HG03097 (cell line): ENCODE measurements at regions not wholly inside any gene's neighbourhood (a gene's known extent, or its start where the extent isn't known, plus 50 kb on each side); places are given as distances from the start of the nearest gene placed in this dataset.

ENCODE experiments used
- ATAC-seq: cut with Tn5 transposase; IDR thresholded peaks from one replicate; pipeline ENCODE4 v1.9.1; 2021; ENCODE audit not compliant: unreplicated experiment, low FRiP score

DNA sequence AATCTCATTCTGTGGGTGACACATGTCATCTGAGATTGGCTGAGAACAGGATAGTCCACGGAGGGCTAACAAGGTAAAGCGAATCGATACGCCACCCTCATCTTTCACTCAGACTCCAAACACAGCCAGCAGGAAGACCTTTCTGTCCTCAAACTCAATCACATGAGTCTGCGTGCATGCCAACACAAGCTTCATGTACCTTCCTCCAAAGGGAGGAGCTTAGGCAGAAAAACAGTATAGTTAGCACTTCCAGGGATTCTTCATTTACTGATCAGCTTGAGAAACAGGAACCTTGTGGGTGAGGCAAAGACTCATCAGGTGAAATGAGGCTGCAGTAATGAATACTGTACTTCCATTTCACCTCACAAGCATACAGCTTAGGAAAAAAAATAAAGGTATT, 767.1 kb upstream of the API5 start:
- no peak for ATAC-seq

DNA sequence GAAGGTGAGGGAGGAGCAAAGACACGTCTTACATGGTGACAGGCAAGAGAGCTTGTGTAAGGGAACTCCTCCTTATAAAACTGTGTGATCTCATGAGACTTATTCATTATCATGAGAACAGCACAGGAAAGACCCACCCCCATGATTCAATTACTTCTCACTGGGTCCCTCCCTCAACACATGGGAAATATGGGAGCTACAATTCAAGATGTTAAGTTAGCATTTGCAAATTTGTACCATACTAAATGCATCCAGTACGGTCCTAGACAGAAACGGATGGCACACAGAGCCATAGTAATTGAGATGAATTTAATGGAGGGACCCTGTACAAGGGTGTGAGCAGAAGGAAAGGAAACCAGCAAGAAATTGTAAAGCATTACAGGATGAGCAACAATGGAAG, 765.8 kb upstream of the API5 start:
- ATAC-seq, result no peak

DNA sequence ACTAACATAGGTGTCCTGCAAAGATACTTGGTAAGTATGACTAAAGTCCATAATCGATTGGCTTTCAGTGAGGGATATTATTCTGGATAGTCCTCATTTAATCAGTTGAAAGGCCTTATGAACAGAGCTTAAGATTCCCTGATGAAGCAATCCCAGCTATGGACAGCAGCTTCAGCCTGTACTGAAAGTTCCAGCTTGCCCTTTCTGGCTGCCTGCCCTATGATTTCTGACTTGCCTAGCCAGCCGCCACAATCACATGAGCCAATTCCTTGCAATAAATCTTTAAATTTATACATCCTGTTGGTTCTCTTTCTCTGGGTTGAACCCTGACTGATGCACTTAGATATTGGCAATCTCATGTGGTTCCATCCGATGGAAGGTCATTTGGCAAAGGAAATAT, 759.0 kb upstream of the API5 start:
- ATAC-seq, result no peak

DNA sequence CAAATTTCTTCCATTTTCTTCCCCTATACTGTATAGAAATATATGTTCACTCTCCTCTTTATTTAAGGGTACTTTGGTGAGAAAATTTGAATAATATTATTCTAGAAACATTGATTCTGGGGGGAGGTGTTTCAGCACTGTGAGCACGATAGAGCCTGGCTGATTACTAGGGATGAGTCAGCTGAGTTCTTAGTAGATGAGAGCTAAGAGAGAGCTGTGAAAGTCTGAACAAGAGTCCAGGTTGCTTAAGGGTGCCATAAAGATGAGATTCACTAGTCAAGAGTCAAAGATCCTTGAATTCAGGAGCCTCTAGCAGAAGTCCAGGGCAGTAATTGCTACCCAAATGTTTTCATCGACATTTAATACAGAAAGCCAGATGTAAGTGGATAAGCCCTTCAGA, 756.6 kb upstream of the API5 start:
- ATAC-seq, result no peak

DNA sequence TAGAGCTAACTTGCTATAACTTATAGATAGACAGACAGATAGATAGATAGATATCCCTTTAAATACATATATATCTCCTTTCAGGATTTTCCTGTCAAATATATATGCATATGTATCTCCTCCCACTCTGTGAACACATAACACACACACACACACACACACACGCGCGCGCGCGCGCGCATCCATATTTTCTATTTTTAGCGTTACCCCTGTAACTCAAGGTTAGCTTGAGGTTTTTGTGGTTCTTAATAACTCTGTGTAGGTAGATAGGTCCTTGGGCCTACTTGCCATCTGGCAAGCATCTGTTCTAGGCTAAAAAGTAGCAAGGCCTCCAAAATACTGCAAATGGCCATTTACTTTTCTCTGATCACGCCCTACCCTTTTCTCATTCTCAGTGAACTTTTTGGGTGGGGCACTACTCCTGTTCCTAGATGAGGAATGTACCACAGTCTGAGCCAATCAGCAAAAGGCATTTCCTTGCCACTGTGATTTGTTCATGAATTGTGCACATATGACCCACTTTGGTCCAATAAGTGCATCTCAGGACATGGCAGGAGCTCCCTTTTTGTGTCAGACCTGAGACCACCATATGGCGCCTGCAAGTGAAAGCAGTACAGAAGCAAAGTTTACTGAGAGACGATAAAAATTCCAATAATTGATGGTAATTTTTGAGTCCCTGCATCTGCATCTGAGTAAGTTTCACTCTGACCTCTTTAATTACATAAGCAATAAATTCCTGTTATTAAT, 740.5 kb upstream of the API5 start:
- ATAC-seq, result no peak

DNA sequence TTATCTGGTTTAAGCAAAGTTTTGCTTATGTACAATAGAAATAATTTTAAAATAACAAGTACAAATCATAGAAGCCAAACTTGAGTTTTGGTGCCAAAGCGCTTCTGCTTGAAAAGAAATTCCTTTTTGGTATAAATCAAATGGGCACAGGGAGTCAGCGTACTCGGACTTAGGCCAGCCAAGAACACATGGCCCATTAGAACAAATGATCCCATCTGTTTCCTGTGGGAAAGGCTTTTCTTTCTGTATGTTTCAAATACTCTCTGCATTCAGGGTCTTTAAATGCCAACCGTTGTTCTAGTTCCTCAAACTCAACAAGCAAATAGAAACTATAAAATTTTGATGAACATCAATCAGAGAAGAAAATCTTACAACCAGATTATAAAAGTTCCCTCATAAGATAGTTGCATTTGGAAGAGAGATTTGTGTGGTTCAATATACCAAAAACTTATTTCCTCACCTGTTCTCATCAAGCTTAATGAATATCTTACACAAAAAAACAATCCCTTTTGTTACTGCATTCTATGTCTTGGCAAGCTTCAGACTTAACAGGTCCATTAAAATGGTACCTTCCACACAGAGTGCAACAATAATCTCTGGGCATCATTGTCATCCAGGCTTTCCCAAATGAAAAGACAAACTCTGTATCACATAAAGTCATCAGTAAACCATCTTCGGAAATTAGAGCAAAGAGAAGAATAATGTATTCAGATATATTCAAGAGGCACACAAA, 739.8 kb upstream of the API5 start:
- ATAC-seq, result no peak

DNA sequence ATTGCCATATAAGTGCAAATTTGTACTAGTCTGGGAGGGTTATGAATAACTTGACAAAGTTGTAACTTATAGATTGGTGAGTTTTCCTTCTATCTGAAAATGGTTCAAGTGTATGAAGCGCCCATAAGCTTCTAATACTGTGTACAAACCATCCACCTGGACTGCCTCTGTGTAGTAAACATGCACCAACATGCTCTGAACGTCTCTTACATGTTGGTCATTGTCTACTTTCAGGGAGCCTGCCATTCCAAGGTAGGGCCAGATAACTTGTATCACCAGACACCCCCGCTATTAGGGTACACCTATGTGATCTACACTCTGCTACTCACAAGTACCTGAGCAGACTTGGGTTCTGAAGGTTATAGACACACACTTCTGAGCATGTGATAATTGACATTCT, 735.5 kb upstream of the API5 start:
- ATAC-seq, result no peak

DNA sequence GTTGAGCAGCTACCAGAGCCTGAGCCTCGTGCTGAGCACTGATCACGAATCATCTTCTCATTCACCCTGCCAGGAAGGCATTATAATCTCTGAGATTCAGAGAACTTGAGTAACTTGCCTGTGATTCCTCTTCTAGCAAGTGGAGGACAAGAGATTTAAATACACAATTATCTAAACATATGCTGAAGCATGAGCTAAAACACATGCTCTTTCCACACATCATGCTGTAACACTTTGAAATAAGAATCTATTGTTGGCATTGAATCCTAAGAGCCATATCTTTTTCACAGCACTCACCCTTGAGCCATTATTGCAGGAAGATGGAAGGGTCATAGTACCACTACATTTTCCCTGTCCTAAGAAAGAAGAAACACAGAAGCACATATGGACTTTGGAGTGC, 722.5 kb upstream of the API5 start:
- ATAC-seq, result no peak

DNA sequence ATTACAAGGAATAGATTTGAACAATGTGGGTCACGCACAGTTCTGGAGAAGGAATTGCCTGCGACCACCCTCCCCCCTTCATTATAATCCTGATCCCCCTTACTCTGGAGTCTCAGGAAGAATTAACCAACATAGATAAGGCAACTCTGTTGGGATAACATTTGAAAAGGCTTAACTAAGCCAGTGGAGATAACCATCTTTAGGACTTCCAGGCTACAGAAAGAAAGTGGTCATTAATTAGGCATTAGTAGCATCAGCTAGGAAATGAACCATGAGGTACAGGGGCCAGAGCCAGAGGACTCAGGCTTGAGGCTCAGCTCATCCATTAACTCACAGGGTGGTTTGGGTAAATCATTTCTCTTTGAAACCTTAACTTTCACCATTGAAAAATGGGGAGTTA, 720.0 kb upstream of the API5 start:
- no peak for ATAC-seq

DNA sequence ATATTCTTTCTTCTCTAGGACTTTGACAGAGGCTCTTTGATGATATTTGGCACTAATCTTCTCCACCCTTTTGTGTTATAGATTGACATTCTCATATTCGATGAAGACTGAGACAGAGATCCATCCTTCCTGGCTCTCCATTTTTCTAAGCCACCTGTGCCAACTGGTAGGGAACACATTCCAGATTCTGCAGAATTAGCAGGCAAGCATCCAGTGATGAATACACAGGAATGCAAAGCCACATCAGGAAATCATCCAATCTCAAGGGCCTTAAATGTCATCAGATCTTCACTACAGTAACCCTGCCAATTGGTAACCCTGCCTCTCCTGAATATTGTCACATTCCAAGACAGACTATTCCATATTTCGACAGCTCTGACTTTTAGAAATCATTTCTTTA, 718.4 kb upstream of the API5 start:
- ATAC-seq, result no peak

DNA sequence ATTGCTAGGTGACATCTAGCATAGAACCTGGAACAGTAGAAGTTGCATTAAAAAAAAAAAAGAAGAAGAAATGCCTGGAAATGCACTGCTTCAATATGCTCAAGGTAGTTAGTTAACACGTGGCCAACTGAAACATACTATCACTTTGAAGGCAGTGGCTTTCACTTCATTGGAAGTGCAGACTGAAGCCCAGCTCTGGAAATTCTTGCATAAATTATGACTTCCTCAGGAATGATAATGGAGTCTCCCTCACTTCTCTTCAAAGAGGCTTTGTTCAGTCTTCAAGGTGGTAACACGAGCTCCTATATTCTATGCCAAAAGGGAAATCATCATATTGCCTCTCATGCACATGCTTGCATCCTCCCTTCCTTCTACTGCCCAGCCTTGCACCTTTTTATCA, 715.9 kb upstream of the API5 start:
- ATAC-seq, result no peak

DNA sequence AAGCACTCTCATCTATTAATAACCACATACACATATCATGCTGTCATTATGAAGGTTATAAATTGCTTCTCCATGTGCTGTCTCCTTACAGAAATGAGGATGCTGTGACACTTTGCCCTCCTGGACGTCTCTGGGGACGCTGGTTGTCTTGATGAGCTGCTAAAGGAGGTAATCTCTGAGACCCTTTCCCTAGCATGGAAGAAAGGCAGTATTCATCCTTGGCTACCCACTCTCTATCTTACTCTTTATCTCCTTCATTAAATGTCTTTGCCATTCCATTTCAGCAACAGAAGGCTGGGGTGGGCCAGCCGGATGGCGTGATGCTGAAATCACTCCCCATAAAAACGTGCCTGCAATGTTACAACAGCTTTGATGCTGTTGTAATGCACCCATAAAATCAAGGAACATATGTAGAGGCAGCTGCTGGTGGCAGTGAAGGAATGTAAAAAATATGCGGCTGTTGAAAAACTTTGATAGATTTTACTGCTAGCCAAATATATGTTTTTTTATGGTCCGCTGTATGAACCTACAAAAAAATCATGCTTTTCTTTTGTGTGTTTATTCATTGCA, 715.1 kb upstream of the API5 start:
- ATAC-seq, result no peak

DNA sequence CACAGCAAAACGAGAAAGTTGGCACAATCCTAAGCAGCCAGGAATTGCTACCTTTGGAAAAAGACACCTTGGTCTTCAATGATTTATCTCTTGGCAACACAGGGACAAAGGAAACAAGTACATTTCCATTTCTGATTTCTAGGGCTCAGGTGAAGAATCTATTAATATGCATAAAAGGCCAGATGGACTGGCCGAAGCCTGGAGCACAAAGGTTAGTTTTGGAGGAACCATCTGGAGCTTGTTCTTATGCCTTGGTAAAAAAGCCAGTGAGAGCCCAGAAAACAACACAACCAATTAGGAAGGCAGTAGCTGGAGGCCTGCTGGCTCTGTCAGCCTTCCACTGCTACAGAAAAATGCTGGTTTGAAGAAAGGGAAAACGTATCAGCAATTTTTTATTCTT, 713.5 kb upstream of the API5 start:
- ATAC-seq, result no peak

DNA sequence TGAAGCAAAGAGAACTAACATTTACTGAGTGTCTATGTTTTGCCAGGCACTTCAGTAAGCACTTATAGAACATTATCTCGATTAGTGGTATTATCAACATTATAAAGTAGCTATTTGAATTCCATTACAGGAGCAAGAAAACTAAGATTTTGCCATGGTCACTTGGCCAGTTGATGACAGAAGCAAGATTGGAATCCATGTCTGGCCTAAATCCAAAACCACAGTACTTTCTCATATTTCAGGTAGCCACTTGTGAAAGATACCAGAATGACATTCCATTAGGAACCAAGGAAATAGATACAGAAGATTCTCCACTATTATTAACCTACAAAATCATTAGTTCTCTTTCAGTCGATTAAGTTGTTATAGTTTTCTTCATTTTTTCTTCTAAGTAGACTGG, 691.0 kb upstream of the API5 start:
- ATAC-seq, result no peak

DNA sequence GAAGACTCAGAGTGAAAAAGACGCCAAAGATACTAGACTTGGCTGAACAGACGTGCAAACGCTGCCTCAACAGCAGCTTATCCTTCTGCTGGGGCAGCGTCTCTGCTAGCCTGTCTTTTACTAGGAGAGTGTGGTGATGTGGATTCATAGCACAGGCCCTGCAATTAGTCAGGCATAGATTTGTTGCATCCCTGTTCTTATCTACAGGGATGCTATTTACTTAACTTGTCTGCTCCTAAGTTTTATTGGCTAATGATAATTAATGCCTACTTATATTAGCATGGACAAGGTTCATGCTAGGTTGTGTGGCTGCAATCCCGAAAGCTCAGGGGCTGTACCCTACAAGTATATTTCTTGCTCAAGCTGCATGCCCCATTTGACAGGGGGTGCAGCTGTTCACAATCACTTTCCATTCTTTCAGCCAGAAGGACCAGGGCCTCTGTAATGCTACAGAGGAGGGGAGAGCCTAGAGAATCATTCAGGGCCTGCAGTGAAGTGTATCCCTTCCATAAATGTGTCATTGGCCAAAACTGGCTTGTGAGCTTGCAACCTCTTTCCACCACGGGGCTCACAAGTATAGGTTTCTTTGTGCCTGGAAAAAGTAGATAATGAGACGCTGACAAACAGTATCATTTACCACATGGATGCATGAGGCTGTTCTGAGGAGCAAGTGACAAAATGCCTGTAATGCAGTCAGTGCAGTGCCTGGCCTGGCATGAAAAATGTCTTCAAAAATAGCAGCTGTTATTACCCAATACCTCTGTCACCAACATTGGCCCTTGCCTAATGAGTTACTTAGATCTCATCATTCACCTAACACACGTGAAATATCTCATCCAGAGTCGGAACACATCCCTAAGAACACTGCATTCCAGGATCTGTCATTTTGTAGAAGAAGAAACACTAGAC, 685.8 kb upstream of the API5 start:
- no peak for ATAC-seq

DNA sequence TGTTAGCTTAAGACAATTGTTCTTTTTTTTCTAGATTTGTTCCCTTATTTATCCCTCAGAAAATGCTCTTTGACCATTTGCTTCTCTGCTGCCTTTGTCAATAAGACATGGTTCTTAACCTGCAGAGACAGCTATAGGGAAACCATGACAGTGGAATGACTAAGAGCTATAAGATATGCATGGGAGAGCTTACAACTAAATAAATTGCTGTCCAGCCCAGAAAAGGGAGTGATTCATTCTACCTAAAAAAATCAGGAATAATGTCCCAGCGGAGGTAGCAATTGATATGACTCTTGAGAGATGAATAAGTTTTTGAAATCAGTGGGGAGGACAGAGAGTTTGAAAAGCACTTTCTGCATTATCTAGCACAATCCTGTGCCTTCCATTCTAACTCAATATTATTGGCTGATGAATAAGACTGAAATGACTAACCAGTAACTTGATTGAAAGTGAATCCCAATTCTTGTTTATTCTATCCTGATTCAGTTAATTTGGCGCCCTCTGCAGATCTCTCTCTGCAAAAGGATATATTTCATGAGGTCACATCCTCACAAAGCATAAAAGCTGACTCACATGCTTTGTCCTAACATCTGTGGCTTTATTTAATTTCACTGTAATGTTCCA, 680.5 kb upstream of the API5 start:
- no peak for ATAC-seq

DNA sequence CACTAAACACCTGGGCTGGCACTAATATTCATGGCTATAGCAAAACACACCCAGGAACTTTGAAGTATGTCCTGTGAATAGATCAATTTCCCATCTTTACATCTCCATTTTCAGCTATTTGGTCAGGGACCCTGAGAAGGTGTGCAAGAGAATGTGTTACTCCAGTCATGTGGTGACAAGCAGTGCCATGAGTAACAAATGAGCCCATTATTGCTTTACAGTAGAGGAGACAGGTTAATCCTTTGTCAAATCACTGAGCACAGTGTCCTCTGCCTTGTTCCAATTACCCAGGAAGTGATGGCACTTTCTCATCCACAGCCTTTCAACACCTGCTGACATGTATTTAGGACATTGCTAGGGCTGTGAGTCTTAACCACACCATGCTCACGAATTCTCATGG, 664.8 kb upstream of the API5 start:
- no peak for ATAC-seq

DNA sequence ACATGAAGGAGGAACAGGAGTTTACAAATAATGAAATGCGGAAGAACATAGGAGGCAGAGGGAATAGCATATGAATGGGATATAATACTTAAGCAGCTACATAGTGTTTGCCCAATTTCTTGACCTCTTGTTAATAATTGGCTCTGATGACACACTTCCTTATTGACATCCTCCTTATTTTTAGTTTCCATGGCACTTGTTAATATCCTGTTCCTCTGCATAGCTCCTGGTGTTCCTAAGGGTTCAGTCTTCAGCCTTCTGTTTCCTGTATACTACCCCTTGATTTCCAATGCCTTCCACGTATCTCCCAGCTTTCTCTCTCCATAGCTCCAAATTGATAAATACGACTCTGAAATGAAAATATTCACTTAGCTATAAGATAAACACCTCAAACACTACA, 663.8 kb upstream of the API5 start:
- ATAC-seq, result no peak

DNA sequence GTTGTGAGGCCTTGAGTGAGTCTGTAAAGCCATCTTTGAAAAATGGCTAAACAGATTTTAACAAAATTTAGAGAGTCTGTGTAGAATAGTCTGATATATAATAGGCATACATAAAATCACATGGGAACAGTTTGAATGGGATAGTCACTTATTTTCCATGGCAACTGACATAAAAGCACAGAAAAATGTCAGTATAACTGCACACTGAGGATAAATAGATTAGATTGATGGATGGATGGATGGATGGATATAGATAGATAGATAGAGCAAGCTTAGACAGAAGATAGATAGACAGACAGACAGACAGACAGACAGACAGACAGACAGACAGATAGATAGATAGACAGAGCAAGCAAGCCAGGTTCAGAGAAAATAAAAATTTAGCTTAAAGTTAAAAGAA, 660.2 kb upstream of the API5 start:
- no peak for ATAC-seq

DNA sequence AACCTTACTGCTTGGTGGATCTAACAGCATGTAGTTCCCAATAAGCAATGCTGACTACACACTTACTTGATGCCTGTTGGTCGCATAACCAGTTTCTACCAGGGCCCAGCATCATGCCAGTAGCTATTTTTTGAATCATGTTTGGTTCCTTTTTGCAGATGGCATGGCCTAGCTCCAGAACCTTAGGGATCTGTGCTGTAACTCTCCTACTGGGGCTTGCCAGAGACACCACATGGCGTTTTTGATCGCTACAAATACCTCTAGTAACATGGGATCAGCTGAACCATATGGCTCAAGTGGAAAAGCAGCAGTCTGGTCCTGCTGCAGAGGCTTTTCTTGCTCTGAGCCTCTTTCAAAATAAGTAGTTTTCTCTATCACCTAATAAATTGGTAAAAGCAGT, 654.6 kb upstream of the API5 start:
- ATAC-seq, result no peak

DNA sequence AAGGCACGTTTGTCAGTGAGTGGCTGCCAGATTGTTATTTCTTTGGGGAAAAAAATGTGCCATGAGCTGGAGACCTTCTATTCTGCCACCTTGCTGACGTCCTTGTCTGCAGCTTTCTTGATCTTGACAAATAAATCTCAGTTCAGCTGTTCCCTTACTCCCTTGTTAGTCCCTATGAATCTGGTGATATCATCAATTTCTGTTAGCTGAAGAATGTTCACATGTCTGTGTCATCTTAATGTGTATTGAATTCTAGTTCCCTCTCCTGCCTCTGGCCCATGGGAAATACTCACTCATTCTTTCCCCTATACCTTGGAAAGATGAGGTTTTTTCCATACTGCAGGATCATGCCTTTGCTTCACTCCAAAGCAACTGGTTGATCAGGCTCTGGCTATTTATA, 649.9 kb upstream of the API5 start:
- no peak for ATAC-seq
